ENCODE measurements at regions not wholly inside any gene's neighbourhood (a gene's known extent, or its start where the extent isn't known, plus 50 kb on each side); places are given as distances from the start of the nearest gene placed in this dataset.

- DNase-seq (ENCODE audit: low read depth in 1 of 2, low spot score in 1 of 2): no peak
Measured at GRCh38 chr6:21504790-21505189, 88.8 kb upstream of the SOX4 start.

GRCh38 chr6:21505574-21505990 lies 88.0 kb upstream of the SOX4 start:
- Histone ChIP-seq H3K4me3 (replicated peaks; ENCODE audit: insufficient read depth, low read length) (no peak overlapping the region), H3K27ac (replicated peaks) (no peak overlapping the region), H3K27me3 (ENCODE audit: insufficient read depth, poor library complexity, severe bottlenecking) (no peaks in the 10 kb centered on the region)
- no peak for DNase-seq (ENCODE audit: low read depth in 1 of 2, low spot score in 1 of 2)
- no peak for TF ChIP-seq SPI1 (IDR thresholded peaks at IDR 0.05; ENCODE audit: borderline replicate concordance, low read depth)
- no peak for TF ChIP-seq CTCF (IDR thresholded peaks at IDR 0.05; ENCODE audit: insufficient read depth, low read length)
- no peak for TF ChIP-seq POLR2AphosphoS5 (IDR thresholded peaks at IDR 0.05; ENCODE audit: low read depth)
- TF ChIP-seq REST (IDR thresholded peaks at IDR 0.05; ENCODE audit: insufficient replicate concordance, low read depth): no peak

More at GRCh38 chr6:21504790-21505189, 88.8 kb upstream of the SOX4 start:
- Histone ChIP-seq H3K27me3 (ENCODE audit: insufficient read depth, poor library complexity, severe bottlenecking) (no peaks in the 10 kb centered on the region), H3K4me3 (replicated peaks; ENCODE audit: insufficient read depth, low read length) (no peak overlapping the region), H3K27ac (replicated peaks) (no peak overlapping the region)
- TF ChIP-seq GABPA (IDR thresholded peaks at IDR 0.05; ENCODE audit: low read depth): no peak
- TF ChIP-seq SPI1 (IDR thresholded peaks at IDR 0.05; ENCODE audit: borderline replicate concordance, low read depth): no peak
- TF ChIP-seq POLR2AphosphoS5 (IDR thresholded peaks at IDR 0.05; ENCODE audit: low read depth): no peak

- no peak overlapping the region for H3K4me3 ChIP-seq (replicated peaks; ENCODE audit: insufficient read depth, low read length)
- TF ChIP-seq GABPA (IDR thresholded peaks at IDR 0.05; ENCODE audit: low read depth): no peak
- no peak for TF ChIP-seq SPI1 (IDR thresholded peaks at IDR 0.05; ENCODE audit: borderline replicate concordance, low read depth)
- no peak for TF ChIP-seq POLR2AphosphoS5 (IDR thresholded peaks at IDR 0.05; ENCODE audit: low read depth)
- no peak overlapping the region for H3K27ac ChIP-seq (replicated peaks)
- no peak for DNase-seq (ENCODE audit: low read depth in 1 of 2, low spot score in 1 of 2)
- H3K27me3 ChIP-seq (ENCODE audit: insufficient read depth, poor library complexity, severe bottlenecking): no peaks in the 10 kb centered on the region
Measured at GRCh38 chr6:21506126-21506525, 87.4 kb upstream of the SOX4 start.

- TF ChIP-seq SPI1 (IDR thresholded peaks at IDR 0.05; ENCODE audit: borderline replicate concordance, low read depth): no peak
- Histone ChIP-seq H3K27me3 (ENCODE audit: insufficient read depth, poor library complexity, severe bottlenecking) (no peaks in the 10 kb centered on the region), H3K4me3 (replicated peaks; ENCODE audit: insufficient read depth, low read length) (no peak overlapping the region), H3K27ac (replicated peaks) (no peak overlapping the region)
- DNase-seq (ENCODE audit: low read depth in 1 of 2, low spot score in 1 of 2): no peak
Measured at GRCh38 chr6:21507811-21508210, 85.7 kb upstream of the SOX4 start.

GRCh38 chr6:21508753-21509152 lies 84.8 kb upstream of the SOX4 start:
- DNase-seq (ENCODE audit: low read depth in 1 of 2, low spot score in 1 of 2): no peak
- TF ChIP-seq GABPA (IDR thresholded peaks at IDR 0.05; ENCODE audit: low read depth) (no peak), REST (IDR thresholded peaks at IDR 0.05; ENCODE audit: insufficient replicate concordance, low read depth) (no peak), SPI1 (IDR thresholded peaks at IDR 0.05; ENCODE audit: borderline replicate concordance, low read depth) (no peak), POLR2AphosphoS5 (IDR thresholded peaks at IDR 0.05; ENCODE audit: low read depth) (no peak), CTCF (IDR thresholded peaks at IDR 0.05; ENCODE audit: insufficient read depth, low read length) (no peak)
- Histone ChIP-seq H3K4me3 (replicated peaks; ENCODE audit: insufficient read depth, low read length) (no peak overlapping the region), H3K27me3 (ENCODE audit: insufficient read depth, poor library complexity, severe bottlenecking) (no peaks in the 10 kb centered on the region), H3K27ac (replicated peaks) (no peak overlapping the region)

Measured in HL-60 (cell line).